GM18519 (cell line): ENCODE measurements at regions not wholly inside any gene's neighbourhood (a gene's known extent, or its start where the extent isn't known, plus 50 kb on each side); places are given as distances from the start of the nearest gene placed in this dataset.
"Not testable (repeated sequence)": the region's sequence is repeated elsewhere in the genome, so short reads cannot be mapped to it uniquely, and the experiment has no call there.

Experiments used
- ATAC-seq: cut with Tn5 transposase; IDR thresholded peaks from one replicate; pipeline ENCODE4 v1.9.1; 2021; ENCODE audit warnings: mild to moderate bottlenecking, moderate library complexity; ENCODE audit not compliant: unreplicated experiment, low FRiP score

DNA sequence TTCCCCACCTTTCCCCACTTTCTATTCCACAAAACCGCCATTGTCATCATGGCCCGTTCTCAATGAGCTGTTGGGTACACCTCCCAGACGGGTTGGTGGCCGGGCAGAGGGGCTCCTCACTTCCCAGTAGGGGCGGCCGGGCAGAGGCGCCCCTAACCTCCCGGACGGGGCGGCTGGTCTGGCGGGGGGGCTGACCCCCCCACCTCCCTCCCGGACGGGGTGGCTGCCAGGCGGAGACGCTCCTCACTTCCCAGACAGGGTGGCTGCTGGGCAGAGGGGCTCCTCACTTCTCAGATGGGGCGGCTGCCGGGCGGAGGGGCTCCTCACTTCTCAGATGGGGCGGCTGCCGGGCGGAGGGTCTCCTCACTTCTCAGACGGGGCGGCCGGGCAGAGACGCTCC, 299.7 kb downstream of the FLRT2 start:
- not testable (repeated sequence) for ATAC-seq

DNA sequence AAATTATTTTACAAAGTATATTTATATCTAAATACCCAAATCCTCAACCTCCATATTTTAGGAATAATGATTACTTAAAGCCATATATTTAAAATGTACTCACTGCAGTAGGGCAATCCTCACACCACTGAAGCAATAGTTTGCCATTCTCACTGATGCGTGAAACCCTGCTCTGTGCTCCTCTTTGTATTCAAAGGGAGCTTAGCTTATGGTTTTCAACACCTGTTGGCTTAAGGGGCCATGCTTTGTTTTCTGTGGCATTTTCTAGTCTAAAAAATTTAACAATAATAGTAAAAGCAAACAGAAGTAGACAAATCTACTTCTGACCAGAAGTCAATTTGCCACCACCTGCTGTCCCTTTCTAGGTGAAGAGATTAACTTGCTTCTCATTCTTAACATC, 294.6 kb downstream of the FLRT2 start:
- no peak for ATAC-seq

GRCh38 chr14:85822236-85822635, 292.3 kb downstream of the FLRT2 start:
- ATAC-seq = no peak

GRCh38 chr14:85817430-85817829, 287.5 kb downstream of the FLRT2 start:
- ATAC-seq = no peak

GRCh38 chr14:85813040-85813439, 283.1 kb downstream of the FLRT2 start:
- no peak for ATAC-seq

GRCh38 chr14:85811340-85811739, 281.4 kb downstream of the FLRT2 start:
- ATAC-seq = no peak

DNA sequence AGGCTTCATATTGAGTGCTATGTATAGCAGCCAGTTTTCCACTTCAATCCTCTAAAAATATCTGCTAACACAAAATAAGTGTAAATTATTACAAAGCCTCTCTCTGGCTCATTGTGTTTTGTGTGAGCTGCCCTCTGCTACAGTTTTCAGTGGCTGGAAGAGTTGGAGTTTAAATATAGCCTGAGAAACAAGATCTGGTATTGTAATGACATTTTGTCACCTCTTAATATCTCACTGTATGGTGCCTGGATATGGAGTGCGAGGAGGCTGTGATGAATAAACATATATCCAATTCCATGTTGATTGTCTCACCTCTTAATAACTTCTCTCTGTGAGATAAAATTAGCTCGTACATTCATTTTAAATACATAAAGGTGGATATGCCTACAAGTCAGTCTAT, 269.7 kb downstream of the FLRT2 start:
- ATAC-seq = no peak

DNA sequence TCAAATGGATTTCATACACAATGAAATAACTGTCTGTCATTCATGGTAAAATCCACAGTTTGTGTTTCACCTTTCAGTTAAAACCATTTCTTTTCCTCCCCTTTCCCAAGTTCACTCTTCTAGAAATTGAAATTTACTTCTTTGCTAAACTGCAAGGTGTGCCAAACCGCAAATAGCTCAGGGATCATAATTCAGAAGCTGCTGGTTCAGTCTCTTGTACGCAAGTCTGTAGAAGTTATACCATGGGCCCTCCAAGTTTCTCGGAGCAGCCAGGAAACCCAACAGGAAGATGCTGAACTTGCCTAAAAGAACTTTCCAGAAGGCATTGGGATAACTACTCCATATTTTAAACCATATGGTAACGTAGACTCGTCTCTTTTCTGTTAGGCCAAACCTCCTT, 268.9 kb downstream of the FLRT2 start:
- ATAC-seq = no peak

- no peak for ATAC-seq
Observed at GRCh38 chr14:85793533-85793932, 263.6 kb downstream of the FLRT2 start.

DNA sequence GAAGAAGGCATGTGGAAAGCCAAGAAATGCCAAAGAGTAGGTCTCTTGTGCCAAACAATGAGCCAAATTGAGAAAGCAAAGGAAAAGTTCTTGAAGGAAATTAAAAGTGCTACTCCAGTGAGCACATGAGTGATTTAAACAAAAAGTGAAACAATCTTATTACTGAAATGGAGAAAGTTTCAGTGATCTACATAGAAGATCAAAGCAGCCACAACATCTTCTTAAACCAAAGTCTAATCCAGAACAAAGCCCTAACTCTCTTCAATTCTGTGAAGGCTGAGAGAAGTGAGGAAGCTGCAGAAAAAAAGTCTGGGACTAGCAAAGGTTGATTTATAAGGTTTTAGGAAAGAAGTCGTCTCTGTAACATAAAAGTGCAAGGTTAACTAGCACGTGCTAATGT, 259.6 kb downstream of the FLRT2 start:
- no peak for ATAC-seq

GRCh38 chr14:85788470-85789233, 258.7 kb downstream of the FLRT2 start:
- no peak for ATAC-seq

- no peak for ATAC-seq
Observed at GRCh38 chr14:85766295-85766694, 236.4 kb downstream of the FLRT2 start.

- ATAC-seq = no peak
Observed at GRCh38 chr14:85764822-85765221, 234.9 kb downstream of the FLRT2 start.

- ATAC-seq = no peak
Observed at GRCh38 chr14:85762526-85762925, 232.6 kb downstream of the FLRT2 start.

GRCh38 chr14:85752175-85752574, 222.2 kb downstream of the FLRT2 start:
- no peak for ATAC-seq

- no peak for ATAC-seq
Observed at GRCh38 chr14:85744573-85744972, 214.6 kb downstream of the FLRT2 start.

GRCh38 chr14:85732031-85732430, 202.1 kb downstream of the FLRT2 start:
- no peak for ATAC-seq

- no peak for ATAC-seq
Observed at GRCh38 chr14:85731186-85731585, 201.2 kb downstream of the FLRT2 start.

GRCh38 chr14:85728476-85729065, 198.6 kb downstream of the FLRT2 start:
- ATAC-seq = no peak

GRCh38 chr14:85714069-85714468, 184.1 kb downstream of the FLRT2 start:
- no peak for ATAC-seq

DNA sequence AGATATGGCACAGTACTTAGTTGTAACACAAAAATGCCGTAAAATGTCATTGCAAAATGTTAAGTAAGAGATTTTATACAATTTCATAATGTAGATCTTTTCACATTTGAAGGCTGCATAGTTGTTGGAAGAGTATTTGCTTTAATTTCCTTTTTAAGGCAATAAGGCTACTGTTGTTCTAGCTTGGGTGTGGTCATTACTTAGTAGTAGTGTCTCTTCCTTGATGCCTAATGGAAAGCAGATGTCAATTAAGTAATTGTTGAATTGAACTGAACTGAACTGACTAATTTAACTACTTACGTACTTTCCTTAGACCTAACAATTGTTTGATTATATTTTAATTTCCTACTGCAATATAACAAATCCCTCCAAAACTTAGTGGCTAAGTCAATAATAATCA, 181.7 kb downstream of the FLRT2 start:
- no peak for ATAC-seq
